ENCODE measurements at regions not wholly inside any gene's neighbourhood (a gene's known extent, or its start where the extent isn't known, plus 50 kb on each side); places are given as distances from the start of the nearest gene placed in this dataset.

GRCh38 chr5:1640421-1640881, 116.7 kb upstream of the LPCAT1 start:
- Histone ChIP-seq H3K9me2 (ENCODE audit: insufficient read depth, low read length) (no peaks in the 10 kb centered on the region), H3K4me1 (ENCODE audit: insufficient read depth, low read length, poor library complexity, severe bottlenecking) (peaks cover 8% of the 10 kb centered on the region), H3K9me3 (ENCODE audit: low read length) (no peaks in the 10 kb centered on the region), H3K79me2 (ENCODE audit: insufficient read depth, low read depth, low read length) (no peaks in the 10 kb centered on the region), H3K4me2 (ENCODE audit: low read length) (no peak overlapping the region), H2AFZ (ENCODE audit: low read length) (no peak overlapping the region), H3K27ac (ENCODE audit: low read depth, low read length, poor library complexity, severe bottlenecking) (no peak overlapping the region), H4K20me1 (ENCODE audit: insufficient read depth, low read length) (no peaks in the 10 kb centered on the region), H3K36me3 (ENCODE audit: insufficient read depth, low read length) (no peaks in the 10 kb centered on the region), H3K4me3 (ENCODE audit: low read depth, low read length, poor library complexity, severe bottlenecking) (no peak overlapping the region)
- TF ChIP-seq EZH2phosphoT487 (IDR thresholded peaks at IDR 0.05; ENCODE audit: borderline replicate concordance, low read depth, low read length), result no peak
- TF ChIP-seq, protein P1, sequence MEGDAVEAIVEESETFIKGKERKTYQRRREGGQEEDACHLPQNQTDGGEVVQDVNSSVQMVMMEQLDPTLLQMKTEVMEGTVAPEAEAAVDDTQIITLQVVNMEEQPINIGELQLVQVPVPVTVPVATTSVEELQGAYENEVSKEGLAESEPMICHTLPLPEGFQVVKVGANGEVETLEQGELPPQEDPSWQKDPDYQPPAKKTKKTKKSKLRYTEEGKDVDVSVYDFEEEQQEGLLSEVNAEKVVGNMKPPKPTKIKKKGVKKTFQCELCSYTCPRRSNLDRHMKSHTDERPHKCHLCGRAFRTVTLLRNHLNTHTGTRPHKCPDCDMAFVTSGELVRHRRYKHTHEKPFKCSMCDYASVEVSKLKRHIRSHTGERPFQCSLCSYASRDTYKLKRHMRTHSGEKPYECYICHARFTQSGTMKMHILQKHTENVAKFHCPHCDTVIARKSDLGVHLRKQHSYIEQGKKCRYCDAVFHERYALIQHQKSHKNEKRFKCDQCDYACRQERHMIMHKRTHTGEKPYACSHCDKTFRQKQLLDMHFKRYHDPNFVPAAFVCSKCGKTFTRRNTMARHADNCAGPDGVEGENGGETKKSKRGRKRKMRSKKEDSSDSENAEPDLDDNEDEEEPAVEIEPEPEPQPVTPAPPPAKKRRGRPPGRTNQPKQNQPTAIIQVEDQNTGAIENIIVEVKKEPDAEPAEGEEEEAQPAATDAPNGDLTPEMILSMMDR (conservative IDR thresholded peaks at IDR 0.05; ENCODE audit: low read length), result no peak
- no TSS peak for BruUV-seq (replicated peaks)
- ChIA-PET CTCF (ENCODE audit: unreplicated experiment) (no interaction called here), POLR2A (no interaction called here)
- intact Hi-C loops (cut with micrococcal nuclease; ENCODE audit: unreplicated experiment), result loop anchor here (5.0 kb wide), 1 partner anchor 118 kb away; the partner anchor contains the start of gene LPCAT1
- no peak for DNase-seq (ENCODE audit: low spot score)

- BruUV-seq (replicated peaks), result no TSS peak
- POLR2A ChIA-PET, result no interaction called here
These were observed 116.0 kb upstream of the LPCAT1 start for GRCh38 chr5:1639757-1640156.

More at GRCh38 chr5:1639757-1640156, 116.0 kb upstream of the LPCAT1 start:
- intact Hi-C loops (cut with micrococcal nuclease; ENCODE audit: unreplicated experiment), result loop anchor here (5.0 kb wide), 1 partner anchor 117 kb away; the partner anchor contains the start of gene LPCAT1
- no peaks in the 10 kb centered on the region for H3K79me2 ChIP-seq (ENCODE audit: insufficient read depth, low read depth, low read length)
- H3K27ac ChIP-seq (ENCODE audit: low read depth, low read length, poor library complexity, severe bottlenecking), result no peak overlapping the region
- DNase-seq (ENCODE audit: low spot score), result no peak
- H2AFZ ChIP-seq (ENCODE audit: low read length), result no peak overlapping the region
- no peaks in the 10 kb centered on the region for H3K9me2 ChIP-seq (ENCODE audit: insufficient read depth, low read length)
- H3K4me3 ChIP-seq (ENCODE audit: low read depth, low read length, poor library complexity, severe bottlenecking), result no peak overlapping the region
- TF ChIP-seq EZH2phosphoT487 (IDR thresholded peaks at IDR 0.05; ENCODE audit: borderline replicate concordance, low read depth, low read length), result no peak
- TF ChIP-seq, protein P1 (conservative IDR thresholded peaks at IDR 0.05; ENCODE audit: low read length), result no peak
- no peaks in the 10 kb centered on the region for H4K20me1 ChIP-seq (ENCODE audit: insufficient read depth, low read length)
- no peak overlapping the region for H3K4me2 ChIP-seq (ENCODE audit: low read length)
- H3K36me3 ChIP-seq (ENCODE audit: insufficient read depth, low read length), result no peaks in the 10 kb centered on the region
- H3K4me1 ChIP-seq (ENCODE audit: insufficient read depth, low read length, poor library complexity, severe bottlenecking), result peaks cover 7% of the 10 kb centered on the region
- no peaks in the 10 kb centered on the region for H3K9me3 ChIP-seq (ENCODE audit: low read length)
- CTCF ChIA-PET (ENCODE audit: unreplicated experiment), result interaction anchor here (0.6 kb wide), 1 partner anchor 506 kb away, joined by 3 read pairs; no protein-coding TSS in a partner anchor

Data from OCI-LY7 (cell line).